Fibroblast of lung (primary cell): ENCODE measurements at regions not wholly inside any gene's neighbourhood (a gene's known extent, or its start where the extent isn't known, plus 50 kb on each side); places are given as distances from the start of the nearest gene placed in this dataset.

Source experiments
- EZH2 ChIP-seq: IDR thresholded peaks from 2 replicates; pipeline ENCODE4 v1.5.1; 2012; ENCODE audit warnings: low read length, control low read depth, mild to moderate bottlenecking; ENCODE audit errors: missing control alignments
- TF ChIP-seq, protein P1 (sequence below), 2 donors: IDR thresholded peaks in 1 of 2; conservative IDR thresholded peaks in 1 of 2; 1 replicate in 1 of 2; 2 replicates in 1 of 2; pipeline ENCODE4 v1.5.1; 2011 to 2012; ENCODE audit warnings: low read length in 2 of 2, control low read depth in 1 of 2, inconsistent platforms in 1 of 2, low read depth in 1 of 2, mild to moderate bottlenecking in 1 of 2

DNA sequence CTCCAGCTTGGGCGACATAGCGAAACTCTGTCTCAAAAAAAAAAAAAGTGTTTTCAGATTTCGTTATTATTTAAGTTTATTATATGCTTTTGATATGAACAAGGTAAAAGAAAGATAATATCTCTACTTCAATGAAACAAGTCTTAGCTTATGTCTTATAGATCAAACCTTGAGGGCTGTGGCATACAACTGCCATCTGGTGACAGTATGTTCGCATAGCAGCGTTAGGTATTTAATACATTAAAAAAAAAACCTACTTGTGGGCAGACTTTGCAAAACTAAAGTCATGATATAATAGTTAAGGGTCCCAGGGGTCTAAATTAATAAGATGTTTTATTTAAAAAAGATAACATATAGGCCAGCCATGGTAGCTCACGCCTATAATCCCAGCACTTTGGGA, 161.2 kb upstream of the AMOT start:
- TF ChIP-seq, protein P1, sequence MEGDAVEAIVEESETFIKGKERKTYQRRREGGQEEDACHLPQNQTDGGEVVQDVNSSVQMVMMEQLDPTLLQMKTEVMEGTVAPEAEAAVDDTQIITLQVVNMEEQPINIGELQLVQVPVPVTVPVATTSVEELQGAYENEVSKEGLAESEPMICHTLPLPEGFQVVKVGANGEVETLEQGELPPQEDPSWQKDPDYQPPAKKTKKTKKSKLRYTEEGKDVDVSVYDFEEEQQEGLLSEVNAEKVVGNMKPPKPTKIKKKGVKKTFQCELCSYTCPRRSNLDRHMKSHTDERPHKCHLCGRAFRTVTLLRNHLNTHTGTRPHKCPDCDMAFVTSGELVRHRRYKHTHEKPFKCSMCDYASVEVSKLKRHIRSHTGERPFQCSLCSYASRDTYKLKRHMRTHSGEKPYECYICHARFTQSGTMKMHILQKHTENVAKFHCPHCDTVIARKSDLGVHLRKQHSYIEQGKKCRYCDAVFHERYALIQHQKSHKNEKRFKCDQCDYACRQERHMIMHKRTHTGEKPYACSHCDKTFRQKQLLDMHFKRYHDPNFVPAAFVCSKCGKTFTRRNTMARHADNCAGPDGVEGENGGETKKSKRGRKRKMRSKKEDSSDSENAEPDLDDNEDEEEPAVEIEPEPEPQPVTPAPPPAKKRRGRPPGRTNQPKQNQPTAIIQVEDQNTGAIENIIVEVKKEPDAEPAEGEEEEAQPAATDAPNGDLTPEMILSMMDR (conservative IDR thresholded peaks at IDR 0.05 in 1 of 2, IDR thresholded peaks at IDR 0.05 in 1 of 2; ENCODE audit: low read depth in 1 of 2, low read length in 2 of 2): no peak
- no peak for TF ChIP-seq EZH2
